ENCODE measurements at regions not wholly inside any gene's neighbourhood (a gene's known extent, or its start where the extent isn't known, plus 50 kb on each side); places are given as distances from the start of the nearest gene placed in this dataset.

GRCh38 chr3:106263011-106263410 is 394.2 kb upstream of the CBLB start:
- Histone ChIP-seq H3K4me3 (replicated peaks; ENCODE audit: insufficient read depth, low read length) (no peak overlapping the region), H3K27ac (replicated peaks) (no peak overlapping the region), H3K27me3 (ENCODE audit: insufficient read depth, poor library complexity, severe bottlenecking) (no peaks in the 10 kb centered on the region)
- peak in 1 of 2 experiments; percentile 46 for DNase-seq (ENCODE audit: low read depth in 1 of 2, low spot score in 1 of 2)
- TF ChIP-seq CTCF (IDR thresholded peaks at IDR 0.05; ENCODE audit: insufficient read depth, low read length) (no peak), GABPA (IDR thresholded peaks at IDR 0.05; ENCODE audit: low read depth) (no peak), SPI1 (IDR thresholded peaks at IDR 0.05; ENCODE audit: borderline replicate concordance, low read depth) (no peak), POLR2AphosphoS5 (IDR thresholded peaks at IDR 0.05; ENCODE audit: low read depth) (no peak), REST (IDR thresholded peaks at IDR 0.05; ENCODE audit: insufficient replicate concordance, low read depth) (no peak)

- no peaks in the 10 kb centered on the region for H3K27me3 ChIP-seq (ENCODE audit: insufficient read depth, poor library complexity, severe bottlenecking)
- H3K27ac ChIP-seq (replicated peaks), result no peak overlapping the region
- DNase-seq (ENCODE audit: low read depth in 1 of 2, low spot score in 1 of 2), result no peak
- H3K4me3 ChIP-seq (replicated peaks; ENCODE audit: insufficient read depth, low read length), result no peak overlapping the region
- TF ChIP-seq CTCF (IDR thresholded peaks at IDR 0.05; ENCODE audit: insufficient read depth, low read length), result no peak
- no peak for TF ChIP-seq SPI1 (IDR thresholded peaks at IDR 0.05; ENCODE audit: borderline replicate concordance, low read depth)
- no peak for TF ChIP-seq POLR2AphosphoS5 (IDR thresholded peaks at IDR 0.05; ENCODE audit: low read depth)
- no peak for TF ChIP-seq GABPA (IDR thresholded peaks at IDR 0.05; ENCODE audit: low read depth)
- TF ChIP-seq REST (IDR thresholded peaks at IDR 0.05; ENCODE audit: insufficient replicate concordance, low read depth), result no peak
Measured at GRCh38 chr3:106263546-106263945, 394.7 kb upstream of the CBLB start.

GRCh38 chr3:106265704-106266103 is 396.9 kb upstream of the CBLB start:
- Histone ChIP-seq H3K27ac (replicated peaks) (no peak overlapping the region), H3K27me3 (ENCODE audit: insufficient read depth, poor library complexity, severe bottlenecking) (no peaks in the 10 kb centered on the region), H3K4me3 (replicated peaks; ENCODE audit: insufficient read depth, low read length) (no peak overlapping the region)
- no peak for DNase-seq (ENCODE audit: low read depth in 1 of 2, low spot score in 1 of 2)
- TF ChIP-seq GABPA (IDR thresholded peaks at IDR 0.05; ENCODE audit: low read depth) (no peak), REST (IDR thresholded peaks at IDR 0.05; ENCODE audit: insufficient replicate concordance, low read depth) (no peak), POLR2AphosphoS5 (IDR thresholded peaks at IDR 0.05; ENCODE audit: low read depth) (no peak), CTCF (IDR thresholded peaks at IDR 0.05; ENCODE audit: insufficient read depth, low read length) (no peak), SPI1 (IDR thresholded peaks at IDR 0.05; ENCODE audit: borderline replicate concordance, low read depth) (no peak)

Measured in HL-60 (cell line).